ENCODE measurements at regions not wholly inside any gene's neighbourhood (a gene's known extent, or its start where the extent isn't known, plus 50 kb on each side); places are given as distances from the start of the nearest gene placed in this dataset.

- no peaks in the 10 kb centered on the region for H3K4me1 ChIP-seq (ENCODE audit: control insufficient read depth in 4 of 4, insufficient read depth in 4 of 4, low read length in 3 of 4)
- no peaks in the 10 kb centered on the region for H3K27me3 ChIP-seq (ENCODE audit: control insufficient read depth in 4 of 4, insufficient read depth in 4 of 4, low read length in 3 of 4)
- no peak for DNase-seq (ENCODE audit: low spot score)
- no peak overlapping the region for H3K27ac ChIP-seq (ENCODE audit: low read depth in 1 of 2, low read length in 2 of 2)
- no peak overlapping the region for H3K4me3 ChIP-seq (ENCODE audit: low read depth in 1 of 3, low read length in 3 of 3)
- TF ChIP-seq RAD21 (IDR thresholded peaks at IDR 0.05) (peak in 1 of 2 donors; percentile 29), NR2F2 (IDR thresholded peaks at IDR 0.05) (peak; percentile 99), FOXA2 (IDR thresholded peaks at IDR 0.05) (no peak), MAX (IDR thresholded peaks at IDR 0.05) (peak; percentile 14), RXRA (IDR thresholded peaks at IDR 0.05) (peak in 1 of 2 donors; percentile 10), YY1 (IDR thresholded peaks at IDR 0.05) (no peak)
- no peak overlapping the region for H3K9ac ChIP-seq (ENCODE audit: low read depth in 1 of 2, low read length in 2 of 2)
- 63% methylated on average over 3 of the region's 3 CpGs for WGBS
- no peaks in the 10 kb centered on the region for H3K36me3 ChIP-seq (ENCODE audit: control insufficient read depth in 4 of 4, insufficient read depth in 3 of 4, low read depth in 1 of 4, low read length in 3 of 4)
- H3K9me3 ChIP-seq (ENCODE audit: control insufficient read depth in 4 of 4, low read length in 3 of 4) = no peaks in the 10 kb centered on the region
These were observed 260.7 kb downstream of the OPA1 start for GRCh38 chr3:193853511-193854219.

GRCh38 chr3:193857996-193858395, 265.0 kb downstream of the OPA1 start:
- Histone ChIP-seq H3K27ac (ENCODE audit: low read depth in 1 of 2, low read length in 2 of 2) (no peak overlapping the region), H3K4me3 (ENCODE audit: low read depth in 1 of 3, low read length in 3 of 3) (no peak overlapping the region), H3K9me3 (ENCODE audit: control insufficient read depth in 4 of 4, low read length in 3 of 4) (no peaks in the 10 kb centered on the region), H3K27me3 (ENCODE audit: control insufficient read depth in 4 of 4, insufficient read depth in 4 of 4, low read length in 3 of 4) (no peaks in the 10 kb centered on the region), H3K36me3 (ENCODE audit: control insufficient read depth in 4 of 4, insufficient read depth in 3 of 4, low read depth in 1 of 4, low read length in 3 of 4) (no peaks in the 10 kb centered on the region), H3K4me1 (ENCODE audit: control insufficient read depth in 4 of 4, insufficient read depth in 4 of 4, low read length in 3 of 4) (no peaks in the 10 kb centered on the region), H3K9ac (ENCODE audit: low read depth in 1 of 2, low read length in 2 of 2) (no peak overlapping the region)
- TF ChIP-seq REST (IDR thresholded peaks at IDR 0.05) (no peak), HNF4G (IDR thresholded peaks at IDR 0.05) (no peak), TAF1 (conservative IDR thresholded peaks at IDR 0.05) (no peak), FOXA2 (IDR thresholded peaks at IDR 0.05) (no peak), FOXA1 (IDR thresholded peaks at IDR 0.05) (no peak), SP1 (IDR thresholded peaks at IDR 0.05) (peak; percentile 28), ZBTB33 (IDR thresholded peaks at IDR 0.05) (no peak), EGR1 (IDR thresholded peaks at IDR 0.05; ENCODE audit: low read depth in 2 of 2) (no peak), GABPA (IDR thresholded peaks at IDR 0.05 in 1 of 2, conservative IDR thresholded peaks at IDR 0.05 in 1 of 2) (no peak), HNF4A (conservative IDR thresholded peaks at IDR 0.05) (peak; percentile 40 to 54), ATF3 (IDR thresholded peaks at IDR 0.05) (no peak), NR2F2 (IDR thresholded peaks at IDR 0.05) (no peak), RXRA (IDR thresholded peaks at IDR 0.05) (peak in 1 of 2 donors; percentile 59), JUND (IDR thresholded peaks at IDR 0.05) (no peak), YY1 (IDR thresholded peaks at IDR 0.05) (peak; percentile 43), RAD21 (IDR thresholded peaks at IDR 0.05) (peak; percentile 37 to 48), MAX (IDR thresholded peaks at IDR 0.05) (peak; percentile 26)
- WGBS = 75% methylated on average over 3 of the region's 3 CpGs
- no peak for DNase-seq (ENCODE audit: low spot score)

Measured in liver (tissue), 7 donors.